Upper lobe of left lung (tissue), 6 donors: ENCODE measurements at regions not wholly inside any gene's neighbourhood (a gene's known extent, or its start where the extent isn't known, plus 50 kb on each side); places are given as distances from the start of the nearest gene placed in this dataset.

ENCODE experiments used
- ATAC-seq, 2 donors: fragments of 200-7000 bp; cut with Tn5 transposase; one replicate each; pipeline ENCODE4 v1.9.1; 2022; ENCODE audit warnings: mild to moderate bottlenecking in 2 of 2, moderate library complexity in 2 of 2; ENCODE audit not compliant: low FRiP score in 2 of 2
- DNase-seq, 2 donors: peaks; one replicate each; pipeline ENCODE4 v3.0.0-alpha.2; 2019 to 2020
- H3K27ac ChIP-seq, 4 donors: fragments of 200-600 bp; sonication (generic); one replicate each; pipeline ENCODE4 v1.5.1; 2016 to 2019
- H3K27me3 ChIP-seq, 4 donors: fragments of 200-600 bp; sonication (generic); one replicate each; pipeline ENCODE4 v1.5.1; 2017 to 2019
- H3K36me3 ChIP-seq, 4 donors: fragments of 200-600 bp; sonication (generic); one replicate each; pipeline ENCODE4 v1.5.1; 2016 to 2019
- H3K4me1 ChIP-seq, 4 donors: fragments of 200-600 bp; sonication (generic); one replicate each; pipeline ENCODE4 v1.5.1; 2018 to 2019
- H3K4me3 ChIP-seq, 4 donors: fragments of 200-600 bp; sonication (generic); one replicate each; pipeline ENCODE4 v1.5.1; 2017 to 2019; ENCODE audit warnings: mild to moderate bottlenecking in 2 of 4, moderate library complexity in 1 of 4
- H3K9me3 ChIP-seq, 4 donors: fragments of 200-600 bp; sonication (generic); one replicate each; pipeline ENCODE4 v1.5.1; 2018 to 2019
- CTCF ChIP-seq, 6 experiments: fragments of 450-650 bp in 4 of 6; fragments of 200-600 bp in 2 of 6; sonication (generic) in 2 of 6; IDR thresholded peaks; one replicate each; pipeline ENCODE4 v1.5.1; 2016 to 2019; ENCODE audit warnings: antibody characterized with exemption in 6 of 6
- EP300 ChIP-seq, 4 donors: sonication (generic); formaldehyde crosslinking; IDR thresholded peaks; one replicate each; pipeline ENCODE4 v1.5.1; 2017; ENCODE audit warnings: antibody characterized with exemption in 4 of 4, control low read depth in 2 of 4
- POLR2A ChIP-seq, 4 donors: fragments of 450-650 bp; IDR thresholded peaks; one replicate each; pipeline ENCODE4 v1.5.1; 2016 to 2017; ENCODE audit warnings: antibody characterized with exemption in 4 of 4, mild to moderate bottlenecking in 2 of 4
- POLR2AphosphoS5 ChIP-seq, 2 donors: sonication (generic); formaldehyde crosslinking; IDR thresholded peaks; one replicate each; pipeline ENCODE4 v1.5.1; 2017; ENCODE audit warnings: antibody characterized with exemption in 2 of 2
- WGBS, 2 donors: methylation state at CpG; one replicate each; pipeline ENCODE4 v1.1.5; 2017 to 2018; 5-methylcytosine and 5-hydroxymethylcytosine counted together
- donor health status: DM: no; HTN: no; CAD: no; lungs with moderate emphysema.
- donor health status: DM: no; HTN: yes; CAD: no; lungs with severe emphysema.

- H3K27me3 ChIP-seq = no peaks in the 10 kb centered on the region
- H3K4me1 ChIP-seq = no peaks in the 10 kb centered on the region
- H3K27ac ChIP-seq = no peak overlapping the region
- no peaks in the 10 kb centered on the region for H3K36me3 ChIP-seq
- no peak for DNase-seq
- ATAC-seq = no peak
- H3K9me3 ChIP-seq = no peaks in the 10 kb centered on the region
- TF ChIP-seq CTCF (IDR thresholded peaks at IDR 0.05) (no peak), EP300 (IDR thresholded peaks at IDR 0.05) (no peak), POLR2AphosphoS5 (IDR thresholded peaks at IDR 0.05) (no peak), POLR2A (IDR thresholded peaks at IDR 0.05) (no peak)
- no peak overlapping the region for H3K4me3 ChIP-seq
- WGBS, 2 donors = 93 to 95% methylated on average over 2 of the region's 2 CpGs
These were observed 61.7 kb upstream of the MBNL2 start for GRCh38 chr13:97160421-97160820.

- H3K36me3 ChIP-seq = no peaks in the 10 kb centered on the region
- WGBS, 2 donors = 81 to 88% methylated on average over 5 of the region's 5 CpGs
These were observed 60.4 kb upstream of the MBNL2 start for GRCh38 chr13:97161582-97162231.

GRCh38 chr13:97165502-97166425 is 56.4 kb upstream of the MBNL2 start:
- Histone ChIP-seq H3K4me3 (no peak overlapping the region), H3K27me3 (no peaks in the 10 kb centered on the region), H3K36me3 (no peaks in the 10 kb centered on the region), H3K27ac (no peak overlapping the region), H3K4me1 (no peaks in the 10 kb centered on the region), H3K9me3 (no peaks in the 10 kb centered on the region)
- TF ChIP-seq CTCF (IDR thresholded peaks at IDR 0.05) (no peak), POLR2AphosphoS5 (IDR thresholded peaks at IDR 0.05) (no peak), POLR2A (IDR thresholded peaks at IDR 0.05) (no peak), EP300 (IDR thresholded peaks at IDR 0.05) (no peak)
- ATAC-seq (peak in 1 of 2 donors; percentile 55), DNase-seq (no peak)
- WGBS, 2 donors = 90 to 91% methylated on average over 2 of the region's 2 CpGs

More at GRCh38 chr13:97161582-97162231, 60.4 kb upstream of the MBNL2 start:
- no peak overlapping the region for H3K27ac ChIP-seq
- H3K4me1 ChIP-seq = no peaks in the 10 kb centered on the region
- ATAC-seq (no peak), DNase-seq (no peak)
- TF ChIP-seq POLR2A (IDR thresholded peaks at IDR 0.05) (no peak), POLR2AphosphoS5 (IDR thresholded peaks at IDR 0.05) (no peak), CTCF (IDR thresholded peaks at IDR 0.05) (no peak), EP300 (IDR thresholded peaks at IDR 0.05) (no peak)
- H3K4me3 ChIP-seq = no peak overlapping the region
- no peaks in the 10 kb centered on the region for H3K27me3 ChIP-seq
- H3K9me3 ChIP-seq = no peaks in the 10 kb centered on the region

GRCh38 chr13:97171136-97171535 is 51.0 kb upstream of the MBNL2 start:
- Histone ChIP-seq H3K4me1 (no peaks in the 10 kb centered on the region), H3K27ac (no peak overlapping the region), H3K27me3 (no peaks in the 10 kb centered on the region), H3K4me3 (no peak overlapping the region), H3K36me3 (no peaks in the 10 kb centered on the region), H3K9me3 (no peaks in the 10 kb centered on the region)
- ATAC-seq (no peak), DNase-seq (no peak)
- TF ChIP-seq POLR2AphosphoS5 (IDR thresholded peaks at IDR 0.05) = no peak
- TF ChIP-seq EP300 (IDR thresholded peaks at IDR 0.05) = no peak
- no peak for TF ChIP-seq CTCF (IDR thresholded peaks at IDR 0.05)
- TF ChIP-seq POLR2A (IDR thresholded peaks at IDR 0.05) = no peak
- WGBS, 2 donors = 80 to 94% methylated on average over 2 of the region's 2 CpGs
